GM18517 (cell line): ENCODE measurements at regions not wholly inside any gene's neighbourhood (a gene's known extent, or its start where the extent isn't known, plus 50 kb on each side); places are given as distances from the start of the nearest gene placed in this dataset.
"Not testable (repeated sequence)": the region's sequence is repeated elsewhere in the genome, so short reads cannot be mapped to it uniquely, and the experiment has no call there.

ENCODE experiments used
- ATAC-seq: cut with Tn5 transposase; IDR thresholded peaks from one replicate; pipeline ENCODE4 v1.9.1; 2021; ENCODE audit warnings: mild to moderate bottlenecking, moderate library complexity; ENCODE audit not compliant: unreplicated experiment

GRCh38 chrX:41033299-41033698, 51.9 kb upstream of the USP9X start:
- ATAC-seq = no peak

- ATAC-seq = not testable (repeated sequence)
Observed at GRCh38 chrX:41034902-41035301, 50.3 kb upstream of the USP9X start.
